GM21529 (cell line): ENCODE measurements at regions not wholly inside any gene's neighbourhood (a gene's known extent, or its start where the extent isn't known, plus 50 kb on each side); places are given as distances from the start of the nearest gene placed in this dataset.
"Not testable (repeated sequence)": the region's sequence is repeated elsewhere in the genome, so short reads cannot be mapped to it uniquely, and the experiment has no call there.

Experiments
- ATAC-seq: cut with Tn5 transposase; IDR thresholded peaks from one replicate; pipeline ENCODE4 v1.9.1; 2021; ENCODE audit not compliant: unreplicated experiment

DNA sequence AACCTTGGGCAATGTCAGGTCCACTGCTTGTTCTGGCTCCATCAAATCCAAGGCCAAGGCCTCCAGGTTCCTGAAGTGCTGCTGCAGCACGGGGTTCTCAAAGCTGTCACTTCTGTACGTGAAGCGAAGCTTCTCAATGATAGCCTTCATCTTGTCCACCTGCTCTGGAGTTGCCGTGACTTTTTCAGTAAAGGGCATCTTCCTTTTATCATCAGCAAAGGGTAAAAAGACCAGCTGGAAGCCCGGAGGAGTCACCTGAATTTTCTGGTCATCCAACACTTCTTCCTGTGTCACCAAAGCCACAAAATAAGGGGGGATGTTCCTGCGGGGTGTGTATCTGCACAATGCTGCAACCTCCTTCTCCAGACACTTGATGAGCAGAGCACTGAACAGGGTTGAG is 131.7 kb upstream of the MAMLD1 start:
- not testable (repeated sequence) for ATAC-seq

DNA sequence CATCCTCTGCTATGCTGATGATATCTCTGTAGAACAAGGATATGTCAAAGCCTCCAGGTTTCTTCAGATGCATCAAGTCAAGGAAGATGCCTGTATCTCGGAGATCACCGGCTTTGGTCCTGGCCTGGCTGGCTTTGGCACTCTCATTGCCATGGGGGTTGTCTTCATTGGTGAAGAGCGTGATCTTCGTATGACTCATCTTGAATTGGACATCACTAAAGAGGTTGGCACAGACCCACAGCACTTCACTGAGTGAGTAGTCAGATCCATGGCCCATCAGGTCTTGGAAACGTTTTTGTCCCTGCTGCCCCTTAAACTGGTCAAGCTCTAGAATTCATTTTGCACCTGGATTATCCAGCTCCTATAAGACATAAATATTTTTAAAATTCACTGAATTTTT is 130.9 kb upstream of the MAMLD1 start:
- ATAC-seq: not testable (repeated sequence)

DNA sequence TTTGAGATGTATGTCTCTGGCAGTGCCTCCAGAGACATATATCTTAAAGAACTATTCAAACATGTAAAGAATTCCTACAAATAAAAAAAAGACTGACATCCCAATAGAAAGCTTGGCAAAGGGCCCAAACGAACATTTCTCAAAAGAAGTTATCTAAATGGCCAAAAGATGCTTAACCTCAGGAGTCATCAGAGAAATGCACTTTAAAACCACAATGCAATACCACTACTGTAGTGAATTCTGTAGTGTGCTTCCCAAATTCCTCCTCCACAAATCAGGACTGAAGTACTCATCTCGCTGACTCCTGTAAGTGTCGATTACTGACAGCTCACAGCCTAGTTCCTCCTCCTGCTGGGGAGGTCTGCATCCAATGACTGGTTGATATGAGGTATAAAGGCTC is 129.0 kb upstream of the MAMLD1 start:
- no peak for ATAC-seq

DNA sequence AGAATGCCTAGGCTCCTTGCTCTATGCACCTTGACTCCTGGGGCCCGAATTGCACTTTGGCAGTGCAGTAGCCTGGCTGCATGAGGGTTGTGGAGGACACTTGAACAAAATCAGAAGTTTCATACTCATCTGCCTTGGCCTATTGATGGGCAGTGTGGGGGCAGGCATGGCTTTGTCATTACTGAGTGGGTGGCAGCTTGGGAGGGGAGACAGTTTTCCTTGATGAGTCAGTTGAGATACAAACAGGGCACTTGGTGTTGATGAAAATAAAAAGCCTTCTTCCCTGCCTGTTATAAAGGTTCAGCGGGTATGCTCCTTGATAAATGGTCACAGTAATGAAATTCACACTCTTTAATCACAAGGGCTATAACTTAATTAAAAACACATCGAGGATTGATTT is 126.8 kb upstream of the MAMLD1 start:
- ATAC-seq: no peak

DNA sequence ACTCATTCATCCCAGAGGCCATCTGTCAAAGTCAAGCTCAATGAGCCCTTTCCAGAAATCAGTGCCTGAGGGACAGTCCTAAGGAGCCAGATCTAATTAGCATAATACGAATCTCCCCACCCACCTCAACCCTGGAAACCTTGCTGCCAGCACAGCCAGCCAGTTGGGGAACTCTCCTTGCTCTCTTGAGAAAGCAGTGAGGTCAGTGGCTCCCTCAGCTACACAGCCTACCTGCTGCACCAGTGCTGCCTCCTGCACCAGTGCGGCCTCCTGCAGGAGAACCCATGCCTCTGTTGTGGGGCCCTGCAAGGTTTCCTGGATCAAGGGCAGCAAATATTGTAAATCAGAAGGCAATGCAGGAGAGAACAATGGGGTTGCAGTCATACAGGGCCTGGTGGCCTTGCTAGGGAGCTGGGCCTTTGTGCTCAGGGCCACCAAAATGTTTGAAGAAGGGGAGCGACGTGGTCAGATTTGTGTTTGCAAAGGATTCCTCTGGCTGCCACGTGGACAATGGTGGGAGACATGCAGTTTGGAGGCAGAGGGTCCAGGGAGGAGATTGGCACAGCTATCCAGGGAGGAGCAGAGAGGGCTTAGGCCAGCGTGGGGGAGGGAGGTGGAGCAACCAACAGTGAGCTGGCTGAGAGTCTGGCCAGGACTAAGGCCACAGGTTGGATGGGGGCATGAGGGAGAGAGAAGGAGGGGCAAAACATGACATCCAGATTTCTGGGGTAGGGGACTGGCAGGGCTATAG is 124.3 kb upstream of the MAMLD1 start:
- ATAC-seq: no peak

DNA sequence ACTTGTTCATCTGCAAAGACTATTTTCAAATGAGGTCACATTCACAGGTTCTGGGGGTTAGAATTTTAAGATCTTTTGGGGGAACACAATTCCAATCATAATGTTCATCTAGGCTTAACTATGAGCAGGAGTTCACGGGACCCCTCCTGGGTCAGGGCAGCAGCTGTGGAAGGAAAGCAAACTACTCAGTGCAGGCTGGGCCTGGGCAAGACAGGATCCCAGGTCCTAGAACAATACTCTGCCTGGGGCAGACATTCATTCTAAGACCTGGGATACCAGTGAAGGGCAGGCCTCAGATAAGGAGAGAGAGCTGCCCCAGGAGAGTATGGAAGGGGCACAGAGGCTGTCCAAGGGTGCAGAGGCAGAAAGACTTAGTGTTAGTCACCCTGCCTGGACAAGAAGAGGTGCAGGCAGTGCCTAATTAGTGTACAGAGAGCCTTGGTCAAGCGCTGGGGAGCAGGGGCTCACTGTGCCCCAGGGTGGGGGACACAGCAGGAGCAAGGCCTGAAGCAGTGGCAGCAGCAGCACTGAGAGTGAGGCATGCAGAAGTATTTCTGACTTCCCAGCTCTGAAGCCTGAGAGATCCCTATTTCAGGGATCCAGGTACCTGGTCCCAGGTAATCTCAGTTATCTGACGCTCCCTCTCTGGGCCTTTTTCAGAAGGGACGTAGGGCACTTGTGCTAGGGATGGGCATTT is 123.0 kb upstream of the MAMLD1 start:
- ATAC-seq: no peak

DNA sequence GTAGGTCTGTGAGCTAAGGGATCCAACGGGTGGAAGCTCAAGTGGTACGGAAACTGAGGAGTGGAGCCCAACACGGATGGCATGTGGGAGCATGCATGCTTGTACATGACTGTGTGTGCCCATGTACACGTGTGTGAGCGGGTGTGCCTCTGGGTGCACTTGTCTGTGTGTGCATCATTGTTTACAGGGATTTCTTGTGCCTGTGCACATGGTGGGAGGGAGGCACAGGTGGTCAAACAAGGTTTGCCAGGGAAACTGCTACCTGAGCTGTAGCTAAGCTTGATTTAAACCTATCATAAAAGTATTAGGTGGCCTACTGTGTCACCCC is 122.5 kb upstream of the MAMLD1 start:
- no peak for ATAC-seq

DNA sequence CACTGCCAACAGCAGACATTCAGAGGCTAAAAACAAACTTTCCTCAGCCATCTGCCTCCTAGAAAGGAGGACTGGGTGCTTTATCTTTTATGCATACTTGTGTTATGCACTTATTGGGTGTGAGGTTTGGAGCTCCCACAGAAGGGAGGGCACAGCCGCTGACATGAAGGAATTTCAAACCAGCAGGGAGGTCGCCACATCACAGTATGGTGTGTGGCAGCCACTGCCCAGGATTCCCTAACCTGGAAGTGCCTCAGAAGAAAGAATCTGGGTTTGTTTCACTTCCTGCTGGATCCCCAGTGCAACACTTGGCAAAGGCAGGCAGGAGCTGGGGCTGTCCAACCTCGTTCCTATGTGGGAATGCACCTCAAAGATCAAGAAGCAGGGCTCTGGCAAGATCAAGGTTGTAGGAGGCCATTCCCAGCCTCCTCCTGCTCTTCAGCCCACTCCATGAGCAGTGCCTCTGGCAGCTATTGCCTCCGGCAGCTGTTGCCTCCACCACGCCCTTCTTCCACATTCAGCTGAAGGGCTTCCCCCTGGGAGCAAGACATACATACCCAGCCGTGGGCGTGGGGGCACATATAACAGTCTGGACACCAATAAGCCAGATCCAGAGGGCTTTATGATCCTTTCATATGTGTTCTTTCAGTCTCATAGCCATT is 109.0 kb upstream of the MAMLD1 start:
- ATAC-seq: no peak

DNA sequence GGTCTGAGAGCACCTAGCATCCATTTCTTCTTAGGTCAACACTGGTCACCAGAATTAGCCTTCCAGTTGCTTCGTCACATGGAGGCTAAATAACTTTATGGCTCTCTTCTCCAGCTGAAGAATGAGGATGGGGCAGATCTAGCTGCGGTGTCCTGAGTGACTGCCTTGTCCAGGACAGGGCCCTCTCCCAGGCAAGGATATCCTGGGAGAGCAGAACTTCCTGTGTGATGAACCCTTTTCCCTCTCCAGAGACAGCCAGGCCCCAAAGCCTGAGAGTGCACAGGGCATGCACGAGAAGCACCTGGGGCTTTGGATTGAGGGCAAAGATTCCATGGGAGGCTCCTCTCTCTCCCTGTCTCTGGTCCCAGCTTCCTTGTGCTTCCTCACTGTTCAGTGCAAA is 108.2 kb upstream of the MAMLD1 start:
- ATAC-seq: no peak

DNA sequence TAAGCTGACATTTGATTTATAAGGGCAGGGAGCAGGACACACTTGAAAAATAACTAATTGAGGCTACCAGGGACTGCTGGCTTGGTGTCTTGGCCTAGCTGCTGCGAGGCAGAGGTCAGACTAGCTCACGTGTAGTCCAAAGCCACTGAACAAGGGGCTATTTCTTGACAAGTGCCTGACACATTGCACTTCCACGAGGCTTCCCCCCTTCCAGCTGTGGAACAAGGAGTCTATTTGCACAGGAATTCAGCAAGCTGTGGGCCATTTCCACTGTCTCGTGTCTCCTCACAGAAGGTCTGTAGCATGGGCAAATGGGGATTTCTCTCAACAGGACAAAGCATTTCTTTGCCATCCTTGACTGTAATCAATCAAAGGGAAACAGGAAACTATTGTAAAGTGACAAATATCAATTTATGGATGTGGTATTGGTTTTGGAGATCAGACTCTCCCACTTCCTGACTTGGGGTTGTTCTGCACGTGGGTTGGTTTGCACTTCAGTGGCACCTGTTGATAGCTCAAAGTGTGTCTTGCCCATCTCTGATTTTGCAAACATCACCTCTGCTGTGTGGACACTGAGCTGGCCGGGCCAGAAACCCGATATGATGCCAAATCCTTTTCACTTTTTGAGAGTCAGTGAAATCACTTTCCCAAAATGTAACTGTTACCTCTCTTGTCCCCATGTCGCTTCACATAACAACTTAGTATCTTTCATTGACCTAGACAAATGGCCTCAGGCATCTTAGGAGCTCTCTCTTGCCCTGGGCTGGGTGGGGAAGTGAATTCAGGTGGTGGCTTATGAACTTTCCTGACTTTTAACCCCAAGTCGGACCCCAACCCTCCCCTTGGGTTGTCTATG is 107.4 kb upstream of the MAMLD1 start:
- no peak for ATAC-seq

DNA sequence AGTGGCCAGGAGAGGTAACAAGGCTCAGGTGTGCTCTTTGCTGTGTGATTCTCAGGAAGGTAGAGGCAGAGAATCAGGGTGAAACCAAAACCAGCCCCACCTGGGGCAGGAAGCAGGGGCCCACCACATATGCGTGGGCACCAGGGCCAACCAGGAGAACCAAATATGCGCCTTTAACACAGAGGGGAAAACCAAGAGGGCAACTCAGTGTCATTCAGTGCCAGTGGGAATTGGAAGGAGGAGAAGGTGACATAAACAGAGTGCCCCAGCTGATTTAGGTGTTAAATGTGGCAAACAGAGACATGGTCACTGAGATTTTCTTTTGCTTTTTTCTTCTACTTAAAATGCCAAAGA is 106.8 kb upstream of the MAMLD1 start:
- ATAC-seq: no peak

DNA sequence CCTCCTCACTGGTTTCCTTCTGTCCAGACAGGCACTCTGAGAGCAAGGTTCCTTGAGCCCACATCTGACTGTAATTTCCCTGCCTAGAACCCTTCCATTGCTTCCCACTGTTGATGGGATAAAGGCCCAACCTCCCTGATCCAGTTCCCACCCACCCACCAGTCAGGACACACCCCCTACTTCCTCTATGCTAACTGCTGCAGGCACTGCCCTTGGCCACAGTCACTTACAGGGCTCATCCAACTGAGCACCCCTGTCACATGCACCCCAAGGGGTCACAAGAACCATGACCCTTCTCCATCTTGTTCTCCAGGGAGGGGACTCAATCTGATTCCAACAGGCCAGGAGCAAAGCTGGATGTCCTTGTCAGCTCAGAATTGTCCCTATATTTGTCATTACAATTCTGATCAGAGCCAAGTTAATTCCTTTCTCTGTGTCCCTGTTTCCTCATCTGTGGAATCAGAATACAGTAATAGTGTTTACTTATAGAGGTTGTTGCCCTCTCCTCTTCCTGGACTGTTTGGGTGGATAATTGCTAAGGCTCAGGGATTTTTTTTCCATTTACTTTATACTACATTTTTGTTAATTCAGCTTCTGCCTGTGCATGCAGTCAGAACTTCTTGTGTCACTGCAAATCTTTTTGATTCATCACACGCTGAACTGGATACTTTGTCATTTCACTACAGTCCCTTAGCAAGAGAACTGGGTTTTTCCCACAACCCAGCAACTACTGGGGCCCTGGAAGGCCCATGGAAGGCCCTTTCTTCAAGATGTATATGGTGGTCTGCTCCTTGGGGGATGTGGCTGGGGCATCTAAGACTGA is 105.6 kb upstream of the MAMLD1 start:
- ATAC-seq: no peak

DNA sequence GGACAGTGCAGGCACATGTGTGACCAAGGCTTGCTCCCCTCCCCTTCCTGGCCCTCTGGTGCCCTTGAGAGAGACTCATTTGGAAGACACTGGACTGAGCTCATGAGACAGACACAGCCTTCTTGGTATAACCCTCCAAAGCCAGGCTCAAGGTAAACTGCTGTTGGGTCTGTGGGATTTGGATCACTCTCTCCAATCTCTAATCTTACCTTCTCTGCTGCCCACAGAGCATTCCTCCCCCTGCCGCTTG is 105.0 kb upstream of the MAMLD1 start:
- no peak for ATAC-seq

DNA sequence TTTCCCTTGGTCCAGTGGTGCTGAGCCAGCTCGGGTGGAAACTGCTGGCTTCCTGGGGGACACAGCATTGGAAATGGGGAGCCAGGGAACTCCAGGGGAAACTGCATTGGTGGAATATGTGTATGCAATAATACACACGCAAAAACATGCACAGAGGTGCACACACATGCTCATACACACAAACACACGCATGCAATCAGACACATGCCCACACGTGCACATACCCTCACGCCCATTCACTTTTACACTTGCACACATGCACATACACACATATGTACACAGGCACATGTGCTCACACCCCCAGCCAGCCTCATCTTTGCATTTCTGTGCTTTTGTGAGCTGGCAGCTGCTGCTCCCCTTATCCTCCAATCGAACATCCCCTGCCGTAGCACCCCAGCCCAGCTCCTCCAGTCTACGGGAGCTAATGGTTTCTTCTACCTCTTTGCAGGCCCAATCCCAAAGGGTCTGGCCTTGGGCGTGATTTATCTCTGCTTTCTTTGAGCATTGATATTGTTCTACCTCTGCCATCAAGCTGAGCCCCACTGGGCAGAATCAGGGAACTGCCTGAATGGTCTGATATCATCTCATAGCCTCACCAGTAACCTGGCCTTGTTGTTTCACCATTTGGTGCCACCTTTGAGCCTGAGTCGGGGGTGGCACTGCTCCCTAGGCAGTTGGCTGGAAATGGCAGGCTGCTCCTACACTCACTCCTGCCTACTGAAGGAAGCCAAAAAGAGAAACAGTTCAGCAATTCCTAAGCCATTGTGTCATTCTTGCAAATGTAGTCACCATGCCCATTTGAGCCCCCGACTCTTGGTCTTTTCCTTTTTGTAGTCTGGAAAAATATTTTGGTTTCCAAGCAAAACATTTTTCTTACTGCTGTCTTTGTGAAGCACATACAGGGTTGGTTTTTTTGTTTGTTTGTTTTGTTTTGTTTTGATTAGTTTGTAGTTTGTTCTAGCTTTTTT is 104.4 kb upstream of the MAMLD1 start:
- ATAC-seq: no peak

DNA sequence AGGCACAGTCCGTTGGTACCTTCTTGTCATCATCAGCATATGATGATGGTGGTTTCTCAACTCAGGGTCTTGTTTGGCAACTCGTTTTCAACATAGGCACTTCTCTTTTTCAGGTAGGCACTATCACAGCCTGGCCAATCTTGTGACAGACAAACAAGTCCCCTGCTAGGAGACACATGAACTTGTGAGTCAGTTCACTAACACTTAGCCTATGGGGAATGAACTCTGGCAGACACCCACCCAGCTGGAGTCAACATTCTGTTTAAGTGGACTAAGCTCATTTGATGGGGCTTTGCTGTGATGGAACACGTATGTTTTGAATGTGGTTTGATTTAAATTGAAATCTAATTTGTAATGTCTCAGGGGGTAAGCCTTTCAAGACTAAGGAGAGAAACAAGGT is 100.7 kb upstream of the MAMLD1 start:
- ATAC-seq: no peak

DNA sequence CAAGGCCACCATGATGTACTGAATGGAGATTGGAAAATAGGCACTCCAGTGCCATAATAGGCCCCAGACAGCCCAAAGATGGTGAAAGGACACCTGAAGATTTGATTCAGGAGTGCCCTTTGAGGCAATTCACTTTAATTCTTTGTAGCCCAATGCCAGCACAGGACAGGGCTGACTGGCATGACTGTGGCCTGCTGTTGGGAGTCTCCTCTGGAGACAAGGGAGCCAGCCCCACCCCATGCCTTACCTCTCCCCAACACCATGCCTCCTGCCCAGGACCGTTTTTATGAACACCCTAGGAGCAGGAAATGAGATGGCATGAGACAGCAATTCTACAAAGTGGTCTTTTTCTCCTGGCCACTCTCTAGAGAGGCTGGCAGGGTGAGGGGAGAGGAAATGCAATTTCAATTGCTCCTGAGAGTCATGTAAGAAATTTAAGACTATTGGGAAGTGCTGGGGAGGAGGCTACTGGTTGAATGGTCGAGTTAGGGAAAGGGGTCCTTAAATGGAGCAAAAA is 94.2 kb upstream of the MAMLD1 start:
- ATAC-seq: no peak

DNA sequence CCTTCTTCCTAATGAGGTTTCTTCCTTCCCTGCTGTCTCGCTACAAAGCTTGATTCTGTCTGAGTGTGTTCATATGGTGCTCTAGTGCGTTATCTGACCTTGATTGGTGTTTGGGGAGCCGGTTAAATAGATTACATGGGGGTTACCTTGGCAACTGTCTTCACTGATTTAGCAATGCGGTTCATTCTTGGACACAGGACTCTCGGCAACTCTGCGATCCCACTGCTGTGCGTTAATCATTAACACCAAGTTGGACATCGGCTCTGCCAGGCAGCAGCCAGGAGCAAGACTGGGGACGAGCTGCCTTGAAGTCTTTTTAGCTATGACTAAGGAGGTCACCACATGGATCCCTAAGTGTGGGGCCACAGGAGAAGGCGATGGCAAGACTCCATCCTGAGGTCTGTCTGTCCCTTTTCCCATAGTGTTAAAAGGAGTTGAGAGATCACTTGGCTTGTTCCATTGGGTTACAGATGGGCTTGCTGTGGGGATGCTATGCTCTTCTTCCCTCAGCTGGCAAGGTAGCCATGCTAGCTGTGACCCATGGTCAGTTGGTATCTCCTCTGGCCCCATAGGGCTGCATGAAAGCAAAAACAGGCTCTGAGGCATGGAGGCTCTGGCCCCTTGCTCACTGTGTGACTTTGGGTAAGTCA is 93.4 kb upstream of the MAMLD1 start:
- no peak for ATAC-seq

DNA sequence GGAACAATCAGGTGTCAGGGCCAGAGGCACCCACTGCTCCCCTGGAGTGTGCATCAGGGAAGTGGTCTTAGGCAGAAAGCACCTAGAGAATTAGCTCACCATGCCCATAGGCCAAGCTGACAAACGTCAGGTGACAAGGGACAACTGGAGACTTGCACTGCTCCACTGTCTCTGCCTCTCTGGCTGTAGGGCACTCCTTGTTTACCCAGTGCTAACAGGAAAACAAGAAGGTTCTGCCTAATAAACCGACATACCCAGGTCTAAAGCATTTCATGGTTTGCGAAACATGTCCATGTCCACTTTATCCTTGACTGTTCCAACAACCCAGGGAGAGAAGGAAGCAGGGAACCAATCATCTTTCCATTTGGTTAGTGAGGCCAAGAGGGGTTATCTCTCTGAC is 92.5 kb upstream of the MAMLD1 start:
- ATAC-seq: no peak
